NCI-H748 (cell line): ENCODE measurements at regions not wholly inside any gene's neighbourhood (a gene's known extent, or its start where the extent isn't known, plus 50 kb on each side); places are given as distances from the start of the nearest gene placed in this dataset.
A peak's percentile ranks its signal among the peaks of the same experiment; 100 is the strongest.

ENCODE experiments used
- DNase-seq: peaks from one replicate; lab custom pipeline; 2025; ENCODE audit not compliant: unreplicated experiment; lab: John Stamatoyannopoulos, UW

GRCh38 chr7:96638669-96639068 lies 71.0 kb downstream of the SEM1 start:
- no peak for DNase-seq

- no peak for DNase-seq
These were observed 72.1 kb downstream of the SEM1 start for GRCh38 chr7:96637522-96637921.

- no peak for DNase-seq
These were observed 72.7 kb downstream of the SEM1 start for GRCh38 chr7:96636979-96637378.

GRCh38 chr7:96636342-96636860 lies 73.2 kb downstream of the SEM1 start:
- no peak for DNase-seq

- no peak for DNase-seq
These were observed 79.8 kb downstream of the SEM1 start for GRCh38 chr7:96629884-96630283.

- DNase-seq, result no peak
These were observed 84.7 kb downstream of the SEM1 start for GRCh38 chr7:96624954-96625353.

GRCh38 chr7:96621932-96622331 lies 87.7 kb downstream of the SEM1 start:
- no peak for DNase-seq

- no peak for DNase-seq
These were observed 95.3 kb downstream of the SEM1 start for GRCh38 chr7:96614154-96614867.

GRCh38 chr7:96612034-96612433 lies 97.6 kb downstream of the SEM1 start:
- DNase-seq, result no peak

GRCh38 chr7:96605045-96605716 lies 104.5 kb downstream of the SEM1 start:
- no peak for DNase-seq

- peak; percentile 69 for DNase-seq
These were observed 110.2 kb downstream of the SEM1 start for GRCh38 chr7:96599288-96599936.

GRCh38 chr7:96598421-96598820 lies 111.2 kb downstream of the SEM1 start:
- DNase-seq, result peak; percentile 21

- DNase-seq, result peak; percentile 100
These were observed 113.4 kb downstream of the SEM1 start for GRCh38 chr7:96596120-96596826.

GRCh38 chr7:96591900-96592676 lies 117.6 kb downstream of the SEM1 start:
- DNase-seq, result peak; percentile 94

GRCh38 chr7:96591159-96591899 lies 118.3 kb downstream of the SEM1 start:
- peak; percentile 69 for DNase-seq

GRCh38 chr7:96589038-96589437 lies 120.6 kb downstream of the SEM1 start:
- DNase-seq, result peak; percentile 93

GRCh38 chr7:96579119-96579518 lies 130.5 kb downstream of the SEM1 start:
- peak; percentile 32 for DNase-seq

- DNase-seq, result peak; percentile 92
These were observed 131.0 kb downstream of the SEM1 start for GRCh38 chr7:96578606-96579005.

GRCh38 chr7:96563409-96563808 lies 146.2 kb downstream of the SEM1 start:
- no peak for DNase-seq

GRCh38 chr7:96562966-96563365 lies 146.7 kb downstream of the SEM1 start:
- peak; percentile 39 for DNase-seq
